ENCODE measurements at regions not wholly inside any gene's neighbourhood (a gene's known extent, or its start where the extent isn't known, plus 50 kb on each side); places are given as distances from the start of the nearest gene placed in this dataset.

DNA sequence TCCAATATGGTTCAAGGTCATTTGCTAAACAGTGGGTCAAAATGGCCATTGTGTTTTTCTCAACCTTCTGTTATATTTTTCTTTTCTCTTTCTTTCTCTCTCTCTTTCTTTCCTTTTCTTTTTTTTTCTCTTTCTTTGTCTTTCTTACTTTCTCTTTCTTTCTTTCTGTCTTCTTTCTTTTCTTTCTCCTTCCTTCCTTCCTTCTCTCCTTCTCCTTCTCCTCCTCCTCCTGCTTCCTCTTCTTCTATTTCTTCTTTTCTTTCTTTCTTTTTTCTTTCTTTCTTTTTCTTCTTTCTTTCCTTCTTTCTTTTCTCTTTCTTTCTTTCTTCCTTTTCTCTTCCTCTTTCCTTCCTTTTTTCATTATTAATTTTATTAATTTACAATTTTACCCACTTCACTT is 619.5 kb downstream of the IRX1 start:
- Histone ChIP-seq H3K27ac (no peak overlapping the region), H3K36me3 (no peaks in the 10 kb centered on the region), H3K9me3 (no peaks in the 10 kb centered on the region), H3K27me3 (no peaks in the 10 kb centered on the region), H3K4me1 (no peaks in the 10 kb centered on the region), H3K4me3 (no peak overlapping the region)
- ATAC-seq (ENCODE audit: low FRiP score in 2 of 2) (no peak), DNase-seq (no peak)
- TF ChIP-seq, protein P1, sequence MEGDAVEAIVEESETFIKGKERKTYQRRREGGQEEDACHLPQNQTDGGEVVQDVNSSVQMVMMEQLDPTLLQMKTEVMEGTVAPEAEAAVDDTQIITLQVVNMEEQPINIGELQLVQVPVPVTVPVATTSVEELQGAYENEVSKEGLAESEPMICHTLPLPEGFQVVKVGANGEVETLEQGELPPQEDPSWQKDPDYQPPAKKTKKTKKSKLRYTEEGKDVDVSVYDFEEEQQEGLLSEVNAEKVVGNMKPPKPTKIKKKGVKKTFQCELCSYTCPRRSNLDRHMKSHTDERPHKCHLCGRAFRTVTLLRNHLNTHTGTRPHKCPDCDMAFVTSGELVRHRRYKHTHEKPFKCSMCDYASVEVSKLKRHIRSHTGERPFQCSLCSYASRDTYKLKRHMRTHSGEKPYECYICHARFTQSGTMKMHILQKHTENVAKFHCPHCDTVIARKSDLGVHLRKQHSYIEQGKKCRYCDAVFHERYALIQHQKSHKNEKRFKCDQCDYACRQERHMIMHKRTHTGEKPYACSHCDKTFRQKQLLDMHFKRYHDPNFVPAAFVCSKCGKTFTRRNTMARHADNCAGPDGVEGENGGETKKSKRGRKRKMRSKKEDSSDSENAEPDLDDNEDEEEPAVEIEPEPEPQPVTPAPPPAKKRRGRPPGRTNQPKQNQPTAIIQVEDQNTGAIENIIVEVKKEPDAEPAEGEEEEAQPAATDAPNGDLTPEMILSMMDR (IDR thresholded peaks at IDR 0.05), result no peak
- TF ChIP-seq EP300 (IDR thresholded peaks at IDR 0.05) (no peak), POLR2A (IDR thresholded peaks at IDR 0.05) (no peak), POLR2AphosphoS5 (IDR thresholded peaks at IDR 0.05) (no peak)

- TF ChIP-seq EP300 (IDR thresholded peaks at IDR 0.05), result no peak
- no peak for TF ChIP-seq POLR2AphosphoS5 (IDR thresholded peaks at IDR 0.05)
- TF ChIP-seq, protein P1 (IDR thresholded peaks at IDR 0.05), result no peak
- TF ChIP-seq POLR2A (IDR thresholded peaks at IDR 0.05), result no peak
- Histone ChIP-seq H3K4me3 (no peak overlapping the region), H3K27me3 (no peaks in the 10 kb centered on the region), H3K27ac (no peak overlapping the region), H3K9me3 (no peaks in the 10 kb centered on the region), H3K36me3 (no peaks in the 10 kb centered on the region), H3K4me1 (no peaks in the 10 kb centered on the region)
- ATAC-seq (ENCODE audit: low FRiP score in 2 of 2) (no peak), DNase-seq (no peak)
- WGBS, 2 donors, result 79 to 80% methylated on average over 3 of the region's 3 CpGs
Observed at GRCh38 chr5:4216142-4216541, 620.5 kb downstream of the IRX1 start.

DNA sequence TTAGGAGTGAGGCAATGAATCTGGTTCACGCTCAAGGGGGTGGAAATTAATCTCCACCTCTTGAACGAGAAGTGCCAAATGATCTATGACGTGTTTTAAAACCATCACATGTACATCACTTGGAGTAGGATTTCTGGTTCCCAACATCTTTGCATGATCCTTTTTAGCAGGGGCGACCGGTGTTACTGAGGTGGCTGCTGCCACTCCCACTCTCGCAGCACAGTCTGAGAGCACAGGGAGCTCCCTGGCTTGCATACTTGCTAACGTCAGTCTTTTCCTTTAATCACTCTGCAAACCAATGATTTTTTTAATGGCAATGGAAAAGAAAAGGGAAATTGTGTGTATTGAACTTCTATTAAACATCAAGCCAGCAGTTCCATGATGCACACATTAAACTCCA is 624.4 kb downstream of the IRX1 start:
- no peaks in the 10 kb centered on the region for H3K27me3 ChIP-seq
- no peak overlapping the region for H3K27ac ChIP-seq
- no peak overlapping the region for H3K4me3 ChIP-seq
- H3K4me1 ChIP-seq, result no peaks in the 10 kb centered on the region
- DNase-seq (no peak), ATAC-seq (ENCODE audit: low FRiP score in 2 of 2) (no peak)
- H3K9me3 ChIP-seq, result no peaks in the 10 kb centered on the region
- TF ChIP-seq POLR2A (IDR thresholded peaks at IDR 0.05), result no peak
- no peak for TF ChIP-seq EP300 (IDR thresholded peaks at IDR 0.05)
- TF ChIP-seq, protein P1 (IDR thresholded peaks at IDR 0.05), result no peak
- no peak for TF ChIP-seq POLR2AphosphoS5 (IDR thresholded peaks at IDR 0.05)
- no peaks in the 10 kb centered on the region for H3K36me3 ChIP-seq
- WGBS, 2 donors, result 85 to 91% methylated on average over 7 of the region's 7 CpGs

DNA sequence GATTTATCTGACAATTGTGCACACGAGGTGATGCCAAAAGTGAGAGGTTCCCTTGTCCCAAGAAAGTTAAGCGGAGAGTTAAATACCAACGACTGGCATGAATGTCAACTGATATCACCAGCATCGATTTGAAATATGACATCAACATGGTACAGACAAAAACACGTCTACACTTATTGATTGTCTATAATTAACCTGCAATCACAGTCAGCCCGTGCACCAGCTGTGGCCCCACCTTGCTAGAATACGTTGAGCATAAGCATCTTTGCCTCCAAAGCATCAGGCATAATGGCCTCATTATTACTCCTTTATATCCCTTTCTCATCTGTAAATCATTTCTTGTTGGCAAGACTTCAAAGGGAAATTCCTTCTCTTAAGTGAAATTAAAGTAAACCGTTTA is 625.4 kb downstream of the IRX1 start:
- WGBS, 2 donors, result 66 to 67% methylated on average over 8 of the region's 8 CpGs
- no peak for DNase-seq
- Histone ChIP-seq H3K9me3 (no peaks in the 10 kb centered on the region), H3K4me1 (no peaks in the 10 kb centered on the region), H3K27ac (no peak overlapping the region), H3K4me3 (no peak overlapping the region), H3K27me3 (no peaks in the 10 kb centered on the region), H3K36me3 (no peaks in the 10 kb centered on the region)
- ATAC-seq (ENCODE audit: low FRiP score in 2 of 2), result no peak
- TF ChIP-seq EP300 (IDR thresholded peaks at IDR 0.05), result no peak
- TF ChIP-seq, protein P1 (IDR thresholded peaks at IDR 0.05), result no peak
- no peak for TF ChIP-seq POLR2A (IDR thresholded peaks at IDR 0.05)
- no peak for TF ChIP-seq POLR2AphosphoS5 (IDR thresholded peaks at IDR 0.05)

GRCh38 chr5:4222147-4222546 is 626.5 kb downstream of the IRX1 start:
- Histone ChIP-seq H3K4me1 (no peaks in the 10 kb centered on the region), H3K36me3 (no peaks in the 10 kb centered on the region), H3K4me3 (no peak overlapping the region), H3K27me3 (no peaks in the 10 kb centered on the region), H3K9me3 (no peaks in the 10 kb centered on the region), H3K27ac (no peak overlapping the region)
- no peak for ATAC-seq (ENCODE audit: low FRiP score in 2 of 2)
- WGBS, 2 donors, result 76% methylated on average over 6 of the region's 6 CpGs
- no peak for TF ChIP-seq EP300 (IDR thresholded peaks at IDR 0.05)
- no peak for TF ChIP-seq POLR2AphosphoS5 (IDR thresholded peaks at IDR 0.05)
- no peak for TF ChIP-seq POLR2A (IDR thresholded peaks at IDR 0.05)
- TF ChIP-seq, protein P1 (IDR thresholded peaks at IDR 0.05), result no peak
- DNase-seq, result no peak
